BJ (cell line): ENCODE measurements at regions not wholly inside any gene's neighbourhood (a gene's known extent, or its start where the extent isn't known, plus 50 kb on each side); places are given as distances from the start of the nearest gene placed in this dataset.

Experiments used
- CTCF ChIA-PET: fragments of 350-600 bp; formaldehyde crosslinking; extraction: SDS; loops from one replicate; lab custom pipeline; 2021; ENCODE audit warnings: antibody characterized with exemption, inconsistent platforms; lab: Yijun Ruan, JAX
- POLR2A ChIA-PET: fragments of 300-600 bp; sonication (Branson Sonifier 250); formaldehyde crosslinking; extraction: SDS; loops from one replicate; lab custom pipeline; 2021; ENCODE audit warnings: antibody characterized with exemption; lab: Charles Lee
- DNase-seq: peaks from one replicate; pipeline ENCODE4 v3.0.0-alpha.2; 2011; ENCODE audit warnings: low read depth
- H3K27me3 ChIP-seq: 2 replicates; pipeline ENCODE4 v1.6.0; 2011; ENCODE audit warnings: low read length; ENCODE audit not compliant: control insufficient read depth, insufficient read depth
- H3K36me3 ChIP-seq: 2 replicates; pipeline ENCODE4 v1.5.1; 2011; ENCODE audit warnings: low read length; ENCODE audit not compliant: control insufficient read depth, insufficient read depth
- H3K4me3 ChIP-seq: 2 replicates; pipeline ENCODE4 v1.5.1; 2011; ENCODE audit warnings: low read depth, mild to moderate bottlenecking, control low read depth, low read length
- CTCF ChIP-seq: IDR thresholded peaks from 2 replicates; pipeline ENCODE4 v1.5.1; 2011; ENCODE audit warnings: low read depth, mild to moderate bottlenecking, control low read depth, inconsistent platforms, low read length, moderate library complexity; ENCODE audit not compliant: insufficient read depth

GRCh38 chr18:8498905-8499304 lies 110.3 kb upstream of the RAB12 start:
- no peak for TF ChIP-seq CTCF
- ChIA-PET CTCF (no interaction called here), POLR2A (no interaction called here)
- Histone ChIP-seq H3K27me3 (peaks cover 14% of the 10 kb centered on the region), H3K36me3 (no peaks in the 10 kb centered on the region), H3K4me3 (no peak overlapping the region)
- no peak for DNase-seq

DNA sequence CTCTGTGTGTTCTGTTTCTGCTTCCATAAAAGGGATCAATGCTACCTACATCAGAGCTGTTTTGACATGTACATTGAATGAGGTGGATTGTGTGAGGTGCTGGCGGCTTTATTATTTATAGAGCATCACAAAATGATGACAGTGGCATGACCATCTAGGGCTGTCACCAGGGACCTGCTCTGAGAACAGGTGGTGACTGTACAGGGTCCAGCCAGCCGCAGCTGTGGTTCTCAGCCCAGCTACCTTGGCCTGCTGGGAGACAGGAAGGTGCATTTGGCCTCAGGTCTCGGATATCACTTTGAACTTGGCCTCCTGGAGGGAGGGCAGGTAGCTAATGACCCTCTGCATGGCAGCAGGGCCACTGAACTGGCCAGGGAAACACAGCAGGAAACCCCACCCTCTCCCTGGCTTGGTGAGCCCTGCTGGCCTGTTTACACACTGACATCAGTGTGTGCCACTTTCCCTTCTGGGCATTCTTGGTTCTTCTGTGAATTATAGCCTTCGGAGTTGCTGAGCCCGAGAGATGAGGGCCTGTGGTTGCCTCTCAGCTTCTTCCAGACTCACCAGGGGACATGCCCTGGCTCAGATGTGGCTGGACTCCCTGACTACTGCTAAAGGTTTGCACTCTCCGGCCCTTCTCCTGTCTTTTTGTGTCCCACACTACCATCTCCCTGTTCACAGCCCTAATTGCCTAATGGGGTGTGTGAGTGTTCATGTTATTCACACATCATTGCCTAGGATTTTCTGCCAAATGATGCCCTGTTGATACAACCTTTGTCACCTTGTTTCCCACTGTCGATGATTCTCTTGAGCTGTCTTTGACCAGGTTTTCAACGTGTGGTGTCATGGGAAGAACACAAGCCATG lies 109.2 kb upstream of the RAB12 start:
- DNase-seq = no peak
- ChIA-PET POLR2A (no interaction called here), CTCF (interaction anchor here (0.8 kb wide), 1 partner anchor 22 kb away, joined by 3 read pairs; no protein-coding TSS in a partner anchor)
- no peak for TF ChIP-seq CTCF
- Histone ChIP-seq H3K4me3 (no peak overlapping the region), H3K27me3 (peaks cover 16% of the 10 kb centered on the region), H3K36me3 (no peaks in the 10 kb centered on the region)

- POLR2A ChIA-PET = no interaction called here
Observed at GRCh38 chr18:8501044-8501443, 108.2 kb upstream of the RAB12 start.

DNA sequence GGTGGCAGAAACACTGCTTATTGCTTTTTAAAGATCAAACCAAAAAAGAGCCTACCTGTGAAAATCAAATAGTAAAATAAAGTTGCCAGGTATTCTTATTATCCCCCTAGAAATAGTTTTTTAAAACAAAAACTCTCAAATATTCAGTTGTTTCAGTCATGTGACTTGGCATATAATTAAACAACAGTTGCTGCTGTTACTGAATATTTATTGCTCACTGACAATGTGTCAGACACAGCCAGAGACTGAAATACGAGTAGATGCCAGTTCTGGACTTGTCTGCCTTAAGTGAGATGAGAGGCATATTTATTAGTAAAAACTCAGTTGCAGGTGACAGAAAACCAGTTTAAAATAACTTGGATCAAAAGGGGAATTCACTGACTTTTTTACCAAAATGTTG lies 106.0 kb upstream of the RAB12 start:
- TF ChIP-seq CTCF = no peak
- ChIA-PET POLR2A (no interaction called here), CTCF (no interaction called here)
- Histone ChIP-seq H3K27me3 (peaks cover 10% of the 10 kb centered on the region), H3K36me3 (no peaks in the 10 kb centered on the region), H3K4me3 (no peak overlapping the region)
- DNase-seq = no peak

More at GRCh38 chr18:8501044-8501443, 108.2 kb upstream of the RAB12 start:
- no peak for TF ChIP-seq CTCF
- DNase-seq = no peak
- CTCF ChIA-PET = no interaction called here
- H3K4me3 ChIP-seq = no peak overlapping the region
- H3K27me3 ChIP-seq = peaks cover 10% of the 10 kb centered on the region
- no peaks in the 10 kb centered on the region for H3K36me3 ChIP-seq

GRCh38 chr18:8504424-8504823 lies 104.8 kb upstream of the RAB12 start:
- ChIA-PET CTCF (no interaction called here), POLR2A (no interaction called here)
- Histone ChIP-seq H3K27me3 (peaks cover 11% of the 10 kb centered on the region), H3K36me3 (no peaks in the 10 kb centered on the region), H3K4me3 (no peak overlapping the region)
- DNase-seq = no peak
- no peak for TF ChIP-seq CTCF
